Hematopoietic multipotent progenitor cell treated with erythropoietin and hydrocortisone succinate and interleukin-3 and kit ligand, for 6 days (in vitro differentiated cells): ENCODE measurements at regions not wholly inside any gene's neighbourhood (a gene's known extent, or its start where the extent isn't known, plus 50 kb on each side); places are given as distances from the start of the nearest gene placed in this dataset.
"Not testable (repeated sequence)": the region's sequence is repeated elsewhere in the genome, so short reads cannot be mapped to it uniquely, and the experiment has no call there.

Source experiments
- DNase-seq: peaks from one replicate; pipeline ENCODE4 v3.0.0-alpha.2; 2015

GRCh38 chr2:10224734-10225133, 78.0 kb upstream of the HPCAL1 start:
- no peak for DNase-seq

DNA sequence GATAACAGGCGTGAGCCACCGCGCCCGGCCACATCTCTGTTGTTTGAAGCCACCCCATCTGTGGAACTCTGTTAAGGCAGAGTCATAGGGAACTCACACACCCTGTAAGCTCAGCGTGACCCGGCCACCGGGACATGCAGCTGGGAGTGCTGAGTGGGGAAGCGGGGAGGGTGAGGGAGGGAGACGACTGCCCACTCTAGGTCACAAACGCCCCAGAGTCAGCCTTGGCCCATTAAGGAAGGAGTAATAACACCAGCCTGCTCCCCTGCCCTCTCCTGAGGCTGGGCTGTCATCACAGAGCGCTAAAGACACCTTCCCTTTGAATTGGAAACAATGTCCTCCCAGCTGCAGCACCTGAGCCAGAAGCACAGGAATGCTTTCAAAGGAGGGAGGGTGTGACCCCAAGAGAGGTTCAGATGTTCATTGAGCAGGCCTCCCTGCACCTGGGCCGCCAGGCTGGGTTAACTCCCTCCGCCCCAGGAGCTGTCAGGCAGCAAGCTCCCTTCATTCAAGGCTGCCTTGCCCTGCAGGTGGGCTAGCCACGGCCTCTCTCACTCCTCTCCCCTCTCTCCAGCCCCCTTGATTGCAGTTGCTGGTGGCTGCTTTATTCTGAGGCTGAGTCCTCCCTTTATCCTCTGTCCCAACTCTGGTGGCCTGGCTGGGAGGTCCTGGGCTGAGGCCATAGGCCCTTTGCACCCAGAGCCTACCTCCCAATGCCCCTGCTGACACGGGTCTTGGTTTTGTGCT, 77.2 kb upstream of the HPCAL1 start:
- no peak for DNase-seq

DNA sequence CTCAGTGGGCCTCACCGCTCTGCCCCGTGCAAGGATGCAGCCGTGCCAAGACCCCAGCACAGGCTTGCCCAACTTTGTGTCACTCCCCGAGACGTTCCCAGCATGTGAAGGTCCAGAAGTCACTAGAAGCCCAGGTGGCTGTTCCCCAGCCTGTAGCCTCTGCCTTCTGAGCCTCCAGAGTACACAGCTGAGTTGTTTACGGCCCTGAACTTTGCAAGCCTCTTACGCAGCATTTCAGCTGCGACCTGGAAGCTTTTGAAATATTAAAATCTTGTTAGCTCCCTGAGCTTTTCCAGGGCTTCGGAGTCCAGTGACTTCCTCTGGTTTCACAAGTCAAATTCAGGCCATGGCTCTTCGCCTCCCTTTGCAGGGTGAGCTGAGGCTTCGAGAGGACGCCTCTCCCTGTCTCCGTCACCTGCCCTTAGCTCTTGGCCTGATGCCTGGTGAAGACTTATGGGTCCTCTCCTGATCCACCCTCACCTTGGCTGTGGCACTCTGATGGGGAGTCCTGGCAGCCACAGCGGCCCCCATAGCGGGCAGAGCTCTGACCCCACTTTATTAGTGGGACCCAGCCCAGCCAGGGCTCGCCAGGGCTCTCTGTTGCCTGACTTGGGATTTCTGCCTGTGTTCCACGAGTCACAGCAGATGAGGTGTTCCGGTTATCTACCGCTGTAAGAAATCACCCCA, 76.5 kb upstream of the HPCAL1 start:
- no peak for DNase-seq

GRCh38 chr2:10228611-10229365, 73.9 kb upstream of the HPCAL1 start:
- DNase-seq = no peak

GRCh38 chr2:10229462-10230099, 73.1 kb upstream of the HPCAL1 start:
- DNase-seq = no peak

DNA sequence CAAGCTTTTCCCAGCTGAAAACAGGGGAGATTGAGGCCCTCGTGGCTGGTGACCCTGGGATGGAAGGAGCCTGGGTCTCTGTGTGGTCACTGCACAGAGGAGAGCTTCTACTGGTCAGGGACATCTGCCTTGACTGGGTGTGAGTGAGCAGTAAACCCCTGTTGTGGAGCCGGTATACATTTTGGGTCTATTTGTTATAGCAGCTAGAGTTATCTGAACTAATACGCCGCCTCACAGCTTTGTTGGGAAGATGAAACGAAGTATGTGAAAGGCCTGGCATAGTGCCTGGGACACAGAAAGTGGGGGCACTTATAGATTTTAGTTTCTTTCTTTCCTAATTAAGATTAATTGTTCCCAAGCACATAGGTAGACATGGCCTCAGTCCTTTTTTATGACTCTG, 72.2 kb upstream of the HPCAL1 start:
- no peak for DNase-seq

GRCh38 chr2:10230921-10231320, 71.8 kb upstream of the HPCAL1 start:
- not testable (repeated sequence) for DNase-seq

- DNase-seq = no peak
These were observed 71.1 kb upstream of the HPCAL1 start for GRCh38 chr2:10231551-10232085.

GRCh38 chr2:10232096-10232815, 70.4 kb upstream of the HPCAL1 start:
- no peak for DNase-seq

GRCh38 chr2:10233131-10234012, 69.3 kb upstream of the HPCAL1 start:
- no peak for DNase-seq

DNA sequence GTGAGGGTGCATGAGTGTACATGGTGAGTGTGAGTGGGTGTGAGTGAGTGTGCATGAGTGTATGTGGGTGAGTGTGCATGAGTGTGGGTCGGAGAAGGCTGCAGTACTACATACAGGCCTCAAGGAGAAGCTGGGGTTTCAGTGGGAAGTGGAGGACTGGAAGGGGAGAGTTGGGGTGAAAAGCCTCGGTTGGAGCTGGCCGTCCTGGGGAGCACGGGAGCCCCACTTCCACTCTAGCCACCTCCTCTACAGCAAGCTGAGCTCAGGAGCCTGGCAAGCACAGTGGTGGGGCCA, 68.7 kb upstream of the HPCAL1 start:
- no peak for DNase-seq

GRCh38 chr2:10234409-10235094, 68.2 kb upstream of the HPCAL1 start:
- no peak for DNase-seq

- DNase-seq = no peak
These were observed 67.4 kb upstream of the HPCAL1 start for GRCh38 chr2:10235099-10235908.

DNA sequence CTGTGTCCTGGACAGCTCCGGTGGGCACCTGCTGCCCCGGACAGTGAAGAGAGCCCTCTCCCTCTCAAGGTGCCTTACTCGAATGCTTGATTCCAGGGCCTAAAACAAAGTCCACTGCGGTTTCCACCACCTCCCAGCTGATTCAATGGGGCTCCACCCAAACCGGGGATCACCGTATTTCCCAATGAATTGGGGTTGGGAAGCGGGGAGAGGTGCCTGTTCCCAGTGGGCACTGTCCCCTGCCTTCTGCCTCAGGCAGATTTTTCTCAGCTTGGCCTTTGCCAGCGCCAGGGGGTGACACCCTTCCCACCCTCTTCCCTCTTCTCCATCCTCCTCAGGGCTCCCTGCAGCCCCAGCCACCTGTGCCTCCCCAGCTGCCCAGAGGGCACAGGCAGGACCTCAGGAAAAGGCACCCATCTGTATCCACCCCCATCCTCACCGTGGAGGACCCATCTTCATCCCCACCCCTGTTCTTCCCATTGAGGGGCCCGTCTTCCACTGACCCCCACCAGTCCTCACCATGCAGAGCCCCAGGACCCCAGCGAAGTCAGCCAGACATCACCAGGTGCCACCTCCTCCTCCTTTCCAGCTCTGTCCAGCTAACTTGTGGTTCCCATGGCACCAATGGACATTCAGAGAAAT, 66.7 kb upstream of the HPCAL1 start:
- no peak for DNase-seq

GRCh38 chr2:10236571-10237391, 65.9 kb upstream of the HPCAL1 start:
- no peak for DNase-seq

GRCh38 chr2:10237392-10238321, 65.0 kb upstream of the HPCAL1 start:
- DNase-seq = no peak

GRCh38 chr2:10238396-10238795, 64.3 kb upstream of the HPCAL1 start:
- DNase-seq = no peak
